CD14-positive monocyte (primary cell): ENCODE measurements at regions not wholly inside any gene's neighbourhood (a gene's known extent, or its start where the extent isn't known, plus 50 kb on each side); places are given as distances from the start of the nearest gene placed in this dataset.

Experiments used
- DNase-seq, 3 donors: peaks; one replicate each; pipeline ENCODE4 v3.0.0-alpha.2; 2011 to 2022
- H2AFZ ChIP-seq: 2 replicates; pipeline ENCODE4 v1.6.0; 2012; ENCODE audit warnings: mild to moderate bottlenecking, low read depth, low read length, inconsistent platforms; ENCODE audit not compliant: insufficient read depth, poor library complexity, severe bottlenecking
- H3K27ac ChIP-seq, 2 donors: 1 replicate in 1 of 2; 2 replicates in 1 of 2; pipeline ENCODE4 v1.5.1; 2012 to 2013; ENCODE audit warnings: low read length in 2 of 2, control low read depth in 1 of 2, inconsistent platforms in 1 of 2, low read depth in 1 of 2, mild to moderate bottlenecking in 1 of 2
- H3K27me3 ChIP-seq, 2 donors: one replicate each; pipeline versions ENCODE4 v1.6.0 to v1.6.1; 2011 to 2013; ENCODE audit warnings: low read length in 2 of 2; ENCODE audit not compliant: control insufficient read depth in 2 of 2, insufficient read depth in 2 of 2
- H3K36me3 ChIP-seq, 2 donors: replicated peaks in 1 of 2; 1 replicate in 1 of 2; 2 replicates in 1 of 2; pipeline versions ENCODE4 v1.5.1 to v1.6.1; 2012 to 2013; ENCODE audit warnings: low read length in 2 of 2, control low read depth in 1 of 2, inconsistent platforms in 1 of 2, mild to moderate bottlenecking in 1 of 2; ENCODE audit not compliant: insufficient read depth in 2 of 2, control insufficient read depth in 1 of 2
- H3K4me1 ChIP-seq, 2 donors: 1 replicate in 1 of 2; 2 replicates in 1 of 2; pipeline versions ENCODE4 v1.5.1 to v1.6.1; 2012 to 2013; ENCODE audit warnings: low read length in 2 of 2, control low read depth in 1 of 2, inconsistent platforms in 1 of 2, mild to moderate bottlenecking in 1 of 2, moderate library complexity in 1 of 2; ENCODE audit not compliant: insufficient read depth in 2 of 2, control insufficient read depth in 1 of 2
- H3K4me2 ChIP-seq: replicated peaks from 2 replicates; pipeline ENCODE3; 2012; ENCODE audit warnings: low read length, moderate library complexity, mild to moderate bottlenecking; ENCODE audit not compliant: poor library complexity, severe bottlenecking; ENCODE audit errors: extremely low read depth
- H3K4me3 ChIP-seq, 3 experiments: fragments of 200-600 bp in 1 of 3; sonication (generic) in 1 of 3; replicated peaks in 1 of 3; 1 replicate in 2 of 3; 2 replicates in 1 of 3; pipeline ENCODE4 v1.5.1; 2011 to 2013; ENCODE audit warnings: low read length in 3 of 3, mild to moderate bottlenecking in 3 of 3, control low read depth in 2 of 3, low read depth in 2 of 3, inconsistent platforms in 1 of 3, moderate library complexity in 1 of 3
- H3K79me2 ChIP-seq: 2 replicates; pipeline ENCODE4 v1.6.0; 2012; ENCODE audit warnings: mild to moderate bottlenecking, control low read depth, inconsistent platforms, low read length, moderate library complexity; ENCODE audit not compliant: insufficient read depth
- H3K9ac ChIP-seq: 2 replicates; pipeline ENCODE4 v1.6.0; 2017; ENCODE audit warnings: low read length, mild to moderate bottlenecking; ENCODE audit not compliant: insufficient read depth, poor library complexity, severe bottlenecking
- H3K9me3 ChIP-seq, 2 donors: replicated peaks in 1 of 2; 1 replicate in 1 of 2; 2 replicates in 1 of 2; pipeline versions ENCODE4 v1.5.1 to v1.6.1; 2012 to 2013; ENCODE audit warnings: low read length in 2 of 2, control low read depth in 1 of 2; ENCODE audit not compliant: control insufficient read depth in 1 of 2, insufficient read depth in 1 of 2
- H4K20me1 ChIP-seq: 2 replicates; pipeline ENCODE4 v1.6.0; 2012; ENCODE audit warnings: mild to moderate bottlenecking, low read length, control low read depth, moderate library complexity; ENCODE audit not compliant: insufficient read depth
- H3K27ac Mint-ChIP-seq, 7 donors: one replicate each; pipeline ENCODE4 v1.8.0; 2020; ENCODE audit warnings: mild to moderate bottlenecking in 7 of 7, mixed read lengths in 7 of 7, moderate library complexity in 6 of 7, inconsistent platforms in 2 of 7
- H3K27me3 Mint-ChIP-seq, 3 donors: one replicate each; pipeline ENCODE4 v1.8.0; 2021 to 2022; ENCODE audit warnings: low read depth in 3 of 3, mild to moderate bottlenecking in 3 of 3, mixed read lengths in 3 of 3, moderate library complexity in 3 of 3, inconsistent platforms in 1 of 3
- H3K36me3 Mint-ChIP-seq, 2 donors: one replicate each; pipeline ENCODE4 v1.8.0; 2020; ENCODE audit warnings: mixed read lengths in 2 of 2, inconsistent platforms in 1 of 2, mild to moderate bottlenecking in 1 of 2
- H3K4me1 Mint-ChIP-seq: one replicate; pipeline ENCODE4 v1.8.0; 2020; ENCODE audit warnings: mild to moderate bottlenecking, mixed read lengths
- H3K4me3 Mint-ChIP-seq, 2 donors: one replicate each; pipeline ENCODE4 v1.8.0; 2020; ENCODE audit warnings: mild to moderate bottlenecking in 2 of 2, mixed read lengths in 2 of 2, moderate library complexity in 1 of 2
- H3K9me3 Mint-ChIP-seq, 7 donors: one replicate each; pipeline ENCODE4 v1.8.0; 2020 to 2022; ENCODE audit warnings: mixed read lengths in 7 of 7, mild to moderate bottlenecking in 6 of 7, moderate library complexity in 6 of 7, inconsistent platforms in 2 of 7
- CTCF ChIP-seq: fragments of 200-600 bp; IDR thresholded peaks from one replicate; pipeline ENCODE4 v1.8.0; 2022; ENCODE audit warnings: antibody characterized with exemption, mild to moderate bottlenecking
- WGBS: methylation state at CpG from one replicate; pipeline ENCODE4 v1.1.5; 2013; ENCODE audit warnings: missing lambda C conversion rate; ENCODE audit not compliant: insufficient coverage; 5-methylcytosine and 5-hydroxymethylcytosine counted together
- intact Hi-C, 2 donors: fragments of 100-400 bp; cut with micrococcal nuclease; formaldehyde crosslinking; loops; one replicate each; pipeline versions ENCODE4 v1.15.0 to v1.15.1; 2023

- no peaks in the 10 kb centered on the region for H3K4me1 ChIP-seq
- DNase-seq: no peak
- no peak overlapping the region for H3K4me2 ChIP-seq
- H3K9ac ChIP-seq: no peak overlapping the region
- H2AFZ ChIP-seq: no peak overlapping the region
- H3K9me3 ChIP-seq: no peaks in the 10 kb centered on the region
- Mint-ChIP-seq H3K4me1 (no peaks in the 10 kb centered on the region), H3K36me3 (no peaks in the 10 kb centered on the region), H3K9me3 (peaks cover 0 to 6% (median 4%) of the 10 kb centered on the region in 7 donors), H3K4me3 (peak overlapping the region in 1 of 2 donors; percentile 17), H3K27ac (no peak overlapping the region), H3K27me3 (peaks cover 0 to 6% (median 0%) of the 10 kb centered on the region in 3 donors)
- intact Hi-C loops: no loop called here
- H3K27me3 ChIP-seq: no peaks in the 10 kb centered on the region
- no peak overlapping the region for H3K4me3 ChIP-seq
- no peak for TF ChIP-seq CTCF
- H4K20me1 ChIP-seq: no peaks in the 10 kb centered on the region
- no CpG with 5 or more reads among the region's 2 CpGs for WGBS
- no peaks in the 10 kb centered on the region for H3K36me3 ChIP-seq
- H3K79me2 ChIP-seq: no peaks in the 10 kb centered on the region
- no peak overlapping the region for H3K27ac ChIP-seq
Measured at GRCh38 chr12:75805905-75806304, 225.7 kb downstream of the PHLDA1 start.

- Mint-ChIP-seq H3K4me3 (no peak overlapping the region), H3K27me3 (peaks cover 0 to 6% (median 0%) of the 10 kb centered on the region in 3 donors), H3K27ac (no peak overlapping the region), H3K9me3 (peaks cover 0 to 6% (median 4%) of the 10 kb centered on the region in 7 donors), H3K4me1 (no peaks in the 10 kb centered on the region), H3K36me3 (no peaks in the 10 kb centered on the region)
- no peak for TF ChIP-seq CTCF
- Histone ChIP-seq H3K27ac (no peak overlapping the region), H3K27me3 (no peaks in the 10 kb centered on the region), H3K9ac (no peak overlapping the region), H4K20me1 (no peaks in the 10 kb centered on the region), H3K4me3 (no peak overlapping the region), H3K9me3 (no peaks in the 10 kb centered on the region), H3K4me2 (no peak overlapping the region), H3K4me1 (no peaks in the 10 kb centered on the region), H3K79me2 (no peaks in the 10 kb centered on the region), H2AFZ (no peak overlapping the region), H3K36me3 (no peaks in the 10 kb centered on the region)
- DNase-seq: no peak
- intact Hi-C loops: no loop called here
- 86% methylated on average over 1 of the region's 2 CpGs for WGBS
Measured at GRCh38 chr12:75805320-75805719, 226.3 kb downstream of the PHLDA1 start.
